ENCODE measurements at regions not wholly inside any gene's neighbourhood (a gene's known extent, or its start where the extent isn't known, plus 50 kb on each side); places are given as distances from the start of the nearest gene placed in this dataset.

- TF ChIP-seq ZNF274 (IDR thresholded peaks at IDR 0.05; ENCODE audit: borderline replicate concordance, extremely low read depth, low read length): no peak
These were observed 172.7 kb upstream of the ARL4C start (continued) for GRCh38 chr2:234669621-234670020.
